ENCODE measurements at regions not wholly inside any gene's neighbourhood (a gene's known extent, or its start where the extent isn't known, plus 50 kb on each side); places are given as distances from the start of the nearest gene placed in this dataset.

DNA sequence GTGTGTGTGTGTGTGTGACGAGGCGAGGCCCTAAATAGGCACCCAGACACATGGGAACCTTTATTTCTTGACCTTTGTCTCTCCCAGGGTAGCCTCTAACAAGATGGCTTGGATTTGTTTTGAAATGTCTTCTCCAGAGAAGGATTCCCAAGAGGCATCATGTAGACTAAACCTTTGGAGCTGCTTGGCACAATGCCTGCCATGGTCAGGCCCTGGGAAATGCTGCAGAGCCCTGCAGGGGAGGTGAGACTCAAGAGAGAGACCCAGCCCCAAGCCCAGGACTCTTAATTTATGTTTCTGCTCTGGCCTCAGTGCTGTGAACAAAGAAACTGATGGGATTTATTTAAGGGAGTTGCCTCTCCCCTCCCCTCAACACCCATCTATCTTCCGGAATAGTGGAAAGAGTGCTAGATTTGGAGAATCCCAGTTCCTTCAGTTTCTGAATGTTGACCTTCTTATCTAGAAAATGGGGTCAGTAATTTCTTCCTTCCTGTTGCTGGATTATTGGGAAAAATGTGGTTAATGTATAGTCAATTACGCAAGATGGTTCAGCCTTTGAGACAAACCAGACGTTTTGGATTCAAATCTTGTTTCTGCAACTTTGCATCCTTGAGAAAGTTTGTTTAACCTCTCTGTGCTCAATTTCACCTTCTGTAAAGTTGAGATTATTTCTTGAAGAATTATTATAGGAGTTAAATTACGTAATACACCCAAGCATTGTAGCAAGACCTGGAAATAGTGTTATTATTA, 434.8 kb downstream of the MAFB start (continued):
- no peak for TF ChIP-seq PHF8 (conservative IDR thresholded peaks at IDR 0.05; ENCODE audit: low read depth, low read length)
- no peak for TF ChIP-seq KDM5A (IDR thresholded peaks at IDR 0.05; ENCODE audit: low read length)
- TF ChIP-seq RBBP5 (IDR thresholded peaks at IDR 0.05; ENCODE audit: borderline replicate concordance, low read depth, low read length), result no peak
